Mucosa of rectum (tissue), 2 donors: ENCODE measurements at regions not wholly inside any gene's neighbourhood (a gene's known extent, or its start where the extent isn't known, plus 50 kb on each side); places are given as distances from the start of the nearest gene placed in this dataset.
"Not testable (repeated sequence)": the region's sequence is repeated elsewhere in the genome, so short reads cannot be mapped to it uniquely, and the experiment has no call there.

Experiments used
- H3K27ac ChIP-seq, 2 donors: one replicate each; pipeline ENCODE4 v1.7.0; 2013; ENCODE audit warnings: inconsistent platforms in 2 of 2, low read depth in 2 of 2, low read length in 2 of 2
- H3K27me3 ChIP-seq, 2 donors: one replicate each; pipeline ENCODE4 v1.7.0; 2013; ENCODE audit warnings: low read length in 2 of 2; ENCODE audit not compliant: control insufficient read depth in 2 of 2, insufficient read depth in 2 of 2
- H3K36me3 ChIP-seq, 2 donors: one replicate each; pipeline ENCODE4 v1.7.0; 2013; ENCODE audit warnings: low read length in 2 of 2; ENCODE audit not compliant: control insufficient read depth in 2 of 2, insufficient read depth in 2 of 2
- H3K4me1 ChIP-seq, 2 donors: one replicate each; pipeline ENCODE4 v1.7.0; 2013; ENCODE audit warnings: low read length in 2 of 2, mild to moderate bottlenecking in 1 of 2; ENCODE audit not compliant: control insufficient read depth in 2 of 2, insufficient read depth in 2 of 2
- H3K4me3 ChIP-seq, 2 donors: one replicate each; pipeline ENCODE4 v1.7.0; 2013; ENCODE audit warnings: low read length in 2 of 2
- H3K9ac ChIP-seq, 2 donors: one replicate each; pipeline ENCODE4 v1.7.0; 2013; ENCODE audit warnings: low read length in 2 of 2, low read depth in 1 of 2, mild to moderate bottlenecking in 1 of 2
- H3K9me3 ChIP-seq, 2 donors: one replicate each; pipeline ENCODE4 v1.7.0; 2013; ENCODE audit warnings: low read length in 2 of 2; ENCODE audit not compliant: control insufficient read depth in 2 of 2
- donor health status: healthy.
- donor health status: Normal muscosa, but diverticular disease.

DNA sequence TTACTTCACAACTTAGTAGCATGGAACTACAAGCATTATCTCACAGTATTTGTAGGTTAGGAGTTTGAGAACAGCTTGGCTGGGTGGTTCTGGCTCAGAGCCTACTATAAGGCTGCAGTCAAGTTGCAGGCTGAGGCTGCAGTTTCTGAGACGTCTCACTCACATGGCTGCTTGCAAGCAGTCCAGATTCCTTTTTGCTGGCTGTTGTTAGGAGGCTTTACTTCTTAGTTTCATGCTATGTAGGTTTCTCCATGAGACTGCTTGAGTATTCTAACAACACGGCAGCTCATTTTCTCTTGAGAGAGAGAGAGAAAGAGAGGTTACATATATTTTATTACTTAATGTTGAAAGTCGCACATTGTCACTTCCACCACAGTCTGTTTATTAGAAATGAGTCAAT is 1073.9 kb downstream of the NXPH1 start:
- Histone ChIP-seq H3K27ac (no peak overlapping the region), H3K36me3 (no peaks in the 10 kb centered on the region)

DNA sequence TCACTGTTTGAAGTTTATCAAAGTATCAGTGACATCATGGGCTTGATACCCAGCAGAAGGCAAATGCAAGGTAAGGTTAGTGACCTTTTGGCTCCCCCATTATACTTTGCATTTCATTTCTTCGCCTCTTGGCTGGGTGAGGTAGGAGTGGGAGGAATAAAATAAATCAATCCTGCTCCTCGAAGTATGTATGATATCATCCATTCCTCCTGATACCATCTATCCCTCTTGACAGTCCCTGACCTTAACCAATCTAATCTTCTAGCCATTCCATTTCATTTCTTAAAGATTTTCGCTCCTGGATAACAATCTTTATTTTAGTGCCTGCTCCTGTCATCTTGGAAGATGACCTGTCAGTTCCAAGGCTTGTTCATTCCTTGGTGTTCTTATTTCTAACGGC is 1083.3 kb downstream of the NXPH1 start:
- H3K4me1 ChIP-seq, result no peaks in the 10 kb centered on the region
- no peaks in the 10 kb centered on the region for H3K9me3 ChIP-seq
- no peak overlapping the region for H3K27ac ChIP-seq
- no peak overlapping the region for H3K4me3 ChIP-seq
- no peaks in the 10 kb centered on the region for H3K36me3 ChIP-seq
- no peak overlapping the region for H3K9ac ChIP-seq
- no peaks in the 10 kb centered on the region for H3K27me3 ChIP-seq

More for the DNA sequence above, 1073.9 kb downstream of the NXPH1 start:
- no peaks in the 10 kb centered on the region for H3K4me1 ChIP-seq
- H3K9me3 ChIP-seq, result no peaks in the 10 kb centered on the region
- H3K9ac ChIP-seq, result no peak overlapping the region
- H3K4me3 ChIP-seq, result no peak overlapping the region
- no peaks in the 10 kb centered on the region for H3K27me3 ChIP-seq

DNA sequence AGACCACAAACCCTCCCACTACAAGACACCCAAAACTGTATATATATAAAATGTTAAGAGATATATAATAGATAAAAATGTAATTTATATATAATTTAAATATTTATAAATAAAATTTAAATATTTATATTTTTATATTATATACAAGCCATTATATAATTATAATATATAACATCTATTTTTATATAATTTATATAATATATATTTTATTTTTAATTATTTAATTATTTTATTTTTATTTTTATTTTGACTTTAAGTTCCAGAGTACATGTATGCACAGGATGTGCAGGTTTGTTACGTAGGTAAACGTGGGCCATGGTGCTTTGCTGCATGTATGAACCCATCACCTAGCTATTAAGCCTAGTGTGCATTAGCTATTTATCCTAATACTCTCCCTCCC is 1090.2 kb downstream of the NXPH1 start:
- no peaks in the 10 kb centered on the region for H3K27me3 ChIP-seq
- no peak overlapping the region for H3K4me3 ChIP-seq
- H3K9ac ChIP-seq, result no peak overlapping the region
- H3K4me1 ChIP-seq, result no peaks in the 10 kb centered on the region
- no peaks in the 10 kb centered on the region for H3K36me3 ChIP-seq
- no peaks in the 10 kb centered on the region for H3K9me3 ChIP-seq
- H3K27ac ChIP-seq, result no peak overlapping the region

DNA sequence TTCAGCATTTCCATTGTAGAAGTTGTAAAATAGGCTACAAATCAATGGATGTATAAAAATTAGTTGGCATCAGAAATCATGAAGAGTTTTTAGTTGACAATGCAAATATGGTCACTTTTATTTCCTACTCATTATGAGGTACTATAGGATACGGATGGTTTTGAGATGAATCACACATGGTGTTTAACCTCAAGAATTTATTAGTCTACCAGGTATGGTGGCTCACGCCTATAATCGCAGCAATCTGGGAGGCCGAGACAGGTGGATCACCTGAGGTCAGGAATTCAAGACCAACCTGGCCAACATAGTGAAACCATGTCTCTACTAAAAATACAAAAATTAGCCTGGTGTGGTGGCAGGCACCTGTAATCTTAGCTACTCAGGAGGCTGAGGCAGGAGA is 1119.0 kb downstream of the NXPH1 start:
- H3K4me1 ChIP-seq, H3K9ac ChIP-seq, H3K27me3 ChIP-seq, H3K4me3 ChIP-seq, H3K9me3 ChIP-seq, H3K36me3 ChIP-seq, H3K27ac ChIP-seq: not testable (repeated sequence)

DNA sequence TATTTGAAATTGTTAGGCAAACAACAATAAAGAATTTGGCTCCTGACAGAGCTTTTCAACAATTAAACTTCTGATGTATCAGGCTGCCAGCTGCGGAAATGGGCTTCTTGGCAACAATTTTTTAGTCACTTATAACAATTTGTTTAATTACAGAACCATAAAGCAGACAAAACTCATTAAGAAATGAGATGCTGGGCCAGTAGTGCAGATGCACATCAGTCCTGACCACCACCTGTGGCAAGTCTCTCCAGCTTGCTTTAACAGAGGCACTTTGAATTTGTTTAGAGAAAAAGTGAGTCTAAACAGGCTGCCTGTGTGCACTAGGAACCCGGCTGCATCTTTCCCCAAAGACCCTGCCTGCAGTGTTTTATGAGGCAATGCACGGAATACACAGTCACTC is 1124.4 kb downstream of the NXPH1 start:
- H3K9ac ChIP-seq, result no peak overlapping the region
- H3K27me3 ChIP-seq, result no peaks in the 10 kb centered on the region
- no peaks in the 10 kb centered on the region for H3K4me1 ChIP-seq
- no peak overlapping the region for H3K27ac ChIP-seq
- H3K36me3 ChIP-seq, result no peaks in the 10 kb centered on the region
- no peaks in the 10 kb centered on the region for H3K9me3 ChIP-seq
- no peak overlapping the region for H3K4me3 ChIP-seq

- H3K9ac ChIP-seq, result no peak overlapping the region
- no peaks in the 10 kb centered on the region for H3K4me1 ChIP-seq
- no peaks in the 10 kb centered on the region for H3K27me3 ChIP-seq
- no peaks in the 10 kb centered on the region for H3K9me3 ChIP-seq
- no peaks in the 10 kb centered on the region for H3K36me3 ChIP-seq
- H3K27ac ChIP-seq, result no peak overlapping the region
- no peak overlapping the region for H3K4me3 ChIP-seq
These were observed 1142.3 kb downstream of the NXPH1 start for GRCh38 chr7:9575716-9576115.

DNA sequence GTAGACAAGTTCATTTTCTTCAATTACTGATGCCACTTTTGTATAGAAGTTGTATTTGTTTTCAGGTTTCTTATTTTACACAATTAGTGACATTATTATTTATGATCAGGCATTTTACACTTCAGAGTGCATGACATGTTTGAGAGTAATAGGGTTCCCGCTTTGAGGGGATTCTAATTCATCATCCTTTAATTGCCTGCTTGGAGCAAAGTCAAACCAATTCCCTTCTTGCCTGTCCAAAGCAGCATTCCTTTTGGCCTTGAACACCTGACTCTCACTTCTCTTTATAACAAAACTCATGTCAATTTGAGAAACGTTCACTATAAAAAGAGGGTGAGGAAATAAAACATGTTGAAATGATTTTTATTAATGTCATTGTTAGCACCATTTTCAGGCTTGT is 1149.4 kb downstream of the NXPH1 start:
- Histone ChIP-seq H3K36me3 (no peaks in the 10 kb centered on the region), H3K4me3 (no peak overlapping the region), H3K27ac (no peak overlapping the region), H3K4me1 (no peaks in the 10 kb centered on the region), H3K9me3 (peaks cover 0 to 2% of the 10 kb centered on the region in 2 donors), H3K27me3 (no peaks in the 10 kb centered on the region), H3K9ac (no peak overlapping the region)

DNA sequence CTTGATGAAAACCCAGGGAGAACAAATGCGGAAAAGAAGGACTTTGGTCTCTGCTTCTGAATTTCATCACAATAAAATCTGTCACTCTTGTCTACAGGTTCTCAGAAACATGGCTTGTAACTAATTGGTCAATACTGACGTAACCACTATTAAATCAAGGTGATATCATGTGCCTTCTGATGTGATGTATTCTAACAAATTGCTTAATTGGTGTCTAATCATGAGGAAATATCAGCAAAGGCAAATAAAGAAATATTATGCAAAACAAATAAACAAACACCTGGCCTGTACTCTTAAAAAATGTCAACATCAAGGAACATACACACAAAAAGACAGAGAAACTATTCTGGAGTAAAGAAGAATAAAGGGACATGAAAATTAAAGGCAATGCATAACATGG is 1165.0 kb downstream of the NXPH1 start:
- H3K4me3 ChIP-seq, result no peak overlapping the region
- H3K36me3 ChIP-seq, result no peaks in the 10 kb centered on the region
- H3K4me1 ChIP-seq, result no peaks in the 10 kb centered on the region
- no peak overlapping the region for H3K27ac ChIP-seq
- no peaks in the 10 kb centered on the region for H3K9me3 ChIP-seq
- H3K9ac ChIP-seq, result no peak overlapping the region
- H3K27me3 ChIP-seq, result no peaks in the 10 kb centered on the region

DNA sequence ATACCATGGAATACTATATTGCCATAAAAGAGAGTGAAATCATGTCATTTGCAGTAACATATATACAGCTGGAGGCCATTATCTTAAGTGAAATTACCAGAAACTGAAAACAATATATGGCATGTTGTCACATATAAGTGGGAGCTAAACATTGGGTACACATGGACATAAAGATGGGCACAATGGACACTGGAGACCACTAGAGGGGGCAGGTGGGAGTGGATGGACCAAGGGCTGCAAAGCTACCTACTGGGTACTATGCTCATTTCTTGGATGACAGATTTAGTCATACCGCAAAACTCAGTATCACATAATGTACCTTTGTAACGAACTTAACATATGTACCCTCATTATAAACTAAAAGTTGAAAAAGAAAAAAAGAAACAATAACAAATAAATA is 1167.6 kb downstream of the NXPH1 start:
- Histone ChIP-seq H3K9me3 (no peaks in the 10 kb centered on the region), H3K4me3 (no peak overlapping the region), H3K9ac (no peak overlapping the region), H3K27me3 (no peaks in the 10 kb centered on the region), H3K4me1 (no peaks in the 10 kb centered on the region), H3K27ac (no peak overlapping the region), H3K36me3 (no peaks in the 10 kb centered on the region)

- Histone ChIP-seq H3K27ac (no peak overlapping the region), H3K9me3 (peaks cover 0 to 4% of the 10 kb centered on the region in 2 donors), H3K4me1 (no peaks in the 10 kb centered on the region), H3K27me3 (no peaks in the 10 kb centered on the region), H3K9ac (no peak overlapping the region), H3K4me3 (no peak overlapping the region), H3K36me3 (no peaks in the 10 kb centered on the region)
These were observed 1169.9 kb downstream of the NXPH1 start for GRCh38 chr7:9603291-9603690.

- H3K36me3 ChIP-seq, result no peaks in the 10 kb centered on the region
- no peak overlapping the region for H3K4me3 ChIP-seq
- H3K27ac ChIP-seq, result no peak overlapping the region
- H3K27me3 ChIP-seq, result no peaks in the 10 kb centered on the region
- H3K9me3 ChIP-seq, result peaks cover 0 to 4% of the 10 kb centered on the region in 2 donors
- no peaks in the 10 kb centered on the region for H3K4me1 ChIP-seq
- no peak overlapping the region for H3K9ac ChIP-seq
These were observed 1175.2 kb downstream of the NXPH1 start for GRCh38 chr7:9608560-9608959.
